Hematopoietic multipotent progenitor cell treated with erythropoietin and hydrocortisone succinate and interleukin-3 and kit ligand, for 8 days (in vitro differentiated cells): ENCODE measurements at regions not wholly inside any gene's neighbourhood (a gene's known extent, or its start where the extent isn't known, plus 50 kb on each side); places are given as distances from the start of the nearest gene placed in this dataset.

Experiments
- DNase-seq: peaks from one replicate; pipeline ENCODE4 v3.0.0-alpha.2; 2015

GRCh38 chr13:30027569-30028455 is 177.4 kb upstream of the UBL3 start:
- DNase-seq, result no peak

GRCh38 chr13:30026909-30027308 is 176.5 kb upstream of the UBL3 start:
- DNase-seq, result no peak

- no peak for DNase-seq
These were observed 175.7 kb upstream of the UBL3 start for GRCh38 chr13:30026093-30026492.

- no peak for DNase-seq
These were observed 174.9 kb upstream of the UBL3 start for GRCh38 chr13:30025351-30025750.

GRCh38 chr13:30024125-30024865 is 173.9 kb upstream of the UBL3 start:
- DNase-seq, result no peak

- no peak for DNase-seq
These were observed 172.9 kb upstream of the UBL3 start for GRCh38 chr13:30023196-30023895.

GRCh38 chr13:30022796-30023195 is 172.4 kb upstream of the UBL3 start:
- DNase-seq, result no peak

GRCh38 chr13:30022256-30022655 is 171.8 kb upstream of the UBL3 start:
- no peak for DNase-seq

- no peak for DNase-seq
These were observed 171.2 kb upstream of the UBL3 start for GRCh38 chr13:30021611-30022010.

- DNase-seq, result no peak
These were observed 170.4 kb upstream of the UBL3 start for GRCh38 chr13:30020726-30021312.

- DNase-seq, result no peak
These were observed 169.5 kb upstream of the UBL3 start for GRCh38 chr13:30019648-30020626.

- no peak for DNase-seq
These were observed 167.5 kb upstream of the UBL3 start for GRCh38 chr13:30017880-30018279.

- DNase-seq, result no peak
These were observed 166.0 kb upstream of the UBL3 start for GRCh38 chr13:30016398-30016797.

- no peak for DNase-seq
These were observed 159.0 kb upstream of the UBL3 start for GRCh38 chr13:30009411-30009810.

GRCh38 chr13:30006246-30006645 is 155.8 kb upstream of the UBL3 start:
- DNase-seq, result no peak

GRCh38 chr13:30004204-30004603 is 153.8 kb upstream of the UBL3 start:
- no peak for DNase-seq

- DNase-seq, result no peak
These were observed 152.2 kb upstream of the UBL3 start for GRCh38 chr13:30002577-30002976.

- DNase-seq, result no peak
These were observed 150.0 kb upstream of the UBL3 start for GRCh38 chr13:30000370-30000765.

- DNase-seq, result no peak
These were observed 149.3 kb upstream of the UBL3 start for GRCh38 chr13:29999492-30000369.

GRCh38 chr13:29996316-29996715 is 145.9 kb upstream of the UBL3 start:
- no peak for DNase-seq
